IMR-90 (cell line): ENCODE measurements at regions not wholly inside any gene's neighbourhood (a gene's known extent, or its start where the extent isn't known, plus 50 kb on each side); places are given as distances from the start of the nearest gene placed in this dataset.

Experiments
- ATAC-seq: fragments of 200-7000 bp; cut with Tn5 transposase; 2 replicates; pipeline ENCODE4 v1.9.1; 2020; ENCODE audit warnings: low read depth, mild to moderate bottlenecking, moderate library complexity
- BruUV-seq: library from RNA; stranded (reverse); fragments of 400-500 nt; replicated peaks from 2 replicates; lab custom pipeline; 2021; lab: Mats Ljungman, UMichigan
- CTCF ChIA-PET: fragments of 300-600 bp; formaldehyde crosslinking; extraction: SDS; loops from one replicate; lab custom pipeline; 2021; ENCODE audit warnings: antibody characterized with exemption; lab: Yijun Ruan, JAX
- POLR2A ChIA-PET: fragments of 300-600 bp; sonication (Branson Sonifier 250); formaldehyde crosslinking; loops from one replicate; lab custom pipeline; 2022; ENCODE audit warnings: antibody characterized with exemption; ENCODE audit not compliant: unreplicated experiment; lab: Charles Lee
- DNase-seq: peaks from one replicate; pipeline ENCODE4 v3.0.0; 2013
- H2AFZ ChIP-seq: replicated peaks from 2 replicates; pipeline ENCODE3; 2013; ENCODE audit warnings: low read length, mild to moderate bottlenecking; ENCODE audit not compliant: poor library complexity
- H2AK5ac ChIP-seq: 2 replicates; pipeline ENCODE4 v1.6.1; 2013; ENCODE audit warnings: low read depth, low read length, inconsistent platforms
- H2AK9ac ChIP-seq: replicated peaks from 2 replicates; pipeline ENCODE3; 2013; ENCODE audit warnings: mild to moderate bottlenecking, low read depth, low read length, moderate library complexity; ENCODE audit not compliant: poor library complexity
- H2BK120ac ChIP-seq: 2 replicates; pipeline ENCODE4 v1.6.1; 2013; ENCODE audit warnings: low read depth, low read length, inconsistent platforms
- H2BK15ac ChIP-seq: 3 replicates; pipeline ENCODE4 v1.6.1; 2013; ENCODE audit warnings: low read depth, low read length, inconsistent platforms
- H2BK20ac ChIP-seq: 2 replicates; pipeline ENCODE4 v1.6.1; 2013; ENCODE audit warnings: low read depth, mild to moderate bottlenecking, inconsistent platforms, low read length, moderate library complexity
- H2BK5ac ChIP-seq: 2 replicates; pipeline ENCODE4 v1.6.1; 2013; ENCODE audit warnings: mild to moderate bottlenecking, low read depth, low read length, inconsistent platforms; ENCODE audit not compliant: poor library complexity, severe bottlenecking
- H3K14ac ChIP-seq: replicated peaks from 2 replicates; pipeline ENCODE4 v1.6.1; 2013; ENCODE audit warnings: low read depth, low read length, inconsistent platforms
- H3K18ac ChIP-seq: 2 replicates; pipeline ENCODE4 v1.6.1; 2013; ENCODE audit warnings: low read depth, low read length, control low read depth
- H3K23ac ChIP-seq: 2 replicates; pipeline ENCODE4 v1.6.1; 2013; ENCODE audit warnings: low read depth, low read length, inconsistent platforms
- H3K27ac ChIP-seq: 2 replicates; pipeline ENCODE4 v1.5.1; 2013; ENCODE audit warnings: mild to moderate bottlenecking, control low read depth, low read length; ENCODE audit not compliant: insufficient read depth
- H3K27me3 ChIP-seq: 2 replicates; pipeline ENCODE4 v1.6.1; 2013; ENCODE audit warnings: low read length; ENCODE audit not compliant: control insufficient read depth, insufficient read depth
- H3K36me3 ChIP-seq: 2 replicates; pipeline ENCODE4 v1.6.1; 2013; ENCODE audit warnings: low read length, mixed read lengths; ENCODE audit not compliant: control insufficient read depth, insufficient read depth
- H3K4ac ChIP-seq: 2 replicates; pipeline ENCODE4 v1.6.1; 2013; ENCODE audit warnings: low read depth, low read length, inconsistent platforms
- H3K4me1 ChIP-seq: 2 replicates; pipeline ENCODE4 v1.6.1; 2013; ENCODE audit warnings: low read length, mixed read lengths; ENCODE audit not compliant: control insufficient read depth, insufficient read depth
- H3K4me2 ChIP-seq: 2 replicates; pipeline ENCODE4 v1.6.1; 2013; ENCODE audit warnings: low read depth, mild to moderate bottlenecking, control low read depth, low read length, moderate library complexity
- H3K4me3 ChIP-seq: 2 replicates; pipeline ENCODE4 v1.5.1; 2013; ENCODE audit warnings: low read depth, mild to moderate bottlenecking, control low read depth, low read length, moderate library complexity; ENCODE audit not compliant: insufficient read depth
- H3K56ac ChIP-seq: 2 replicates; pipeline ENCODE4 v1.6.1; 2013; ENCODE audit warnings: low read length, inconsistent platforms; ENCODE audit not compliant: insufficient read depth; ENCODE audit errors: extremely low read depth
- H3K79me1 ChIP-seq, 2 experiments: 2 replicates each; pipeline ENCODE4 v1.6.1; 2013; ENCODE audit warnings: low read length in 2 of 2, inconsistent platforms in 1 of 2, low read depth in 1 of 2
- H3K9ac ChIP-seq: 2 replicates; pipeline ENCODE4 v1.6.1; 2013; ENCODE audit warnings: low read depth, low read length, control low read depth
- H3K9me1 ChIP-seq: 2 replicates; pipeline ENCODE4 v1.6.1; 2013; ENCODE audit warnings: low read length, inconsistent platforms; ENCODE audit not compliant: insufficient read depth
- H3K9me3 ChIP-seq: 2 replicates; pipeline ENCODE4 v1.6.1; 2013; ENCODE audit warnings: low read length; ENCODE audit not compliant: control insufficient read depth, insufficient read depth
- H4K20me1 ChIP-seq: 2 replicates; pipeline ENCODE4 v1.6.1; 2013; ENCODE audit warnings: low read length, inconsistent platforms; ENCODE audit not compliant: insufficient read depth
- H4K5ac ChIP-seq: 2 replicates; pipeline ENCODE4 v1.6.1; 2013; ENCODE audit warnings: mild to moderate bottlenecking, low read depth, low read length, control low read depth
- H4K8ac ChIP-seq, 2 experiments: 2 replicates each; pipeline ENCODE4 v1.6.1; 2013; ENCODE audit warnings: low read depth in 2 of 2, low read length in 2 of 2, control low read depth in 1 of 2, inconsistent platforms in 1 of 2
- H4K91ac ChIP-seq: 2 replicates; pipeline ENCODE4 v1.6.1; 2013; ENCODE audit warnings: low read depth, low read length, inconsistent platforms; ENCODE audit not compliant: insufficient read depth
- CEBPB ChIP-seq: IDR thresholded peaks from 2 replicates; pipeline ENCODE4 v1.6.1; 2012; ENCODE audit warnings: low read depth, low read length, improper control_type of control experiment
- CTCF ChIP-seq: conservative IDR thresholded peaks from 2 replicates; pipeline ENCODE4 v1.5.1; 2012; ENCODE audit warnings: mild to moderate bottlenecking, low read depth, low read length, improper control_type of control experiment
- FOS ChIP-seq: fragments of 150-350 bp; IDR thresholded peaks from 2 replicates; pipeline ENCODE4 v1.6.1; 2016; ENCODE audit warnings: low read depth, low read length
- MXI1 ChIP-seq: IDR thresholded peaks from 2 replicates; pipeline ENCODE4 v1.6.1; 2012; ENCODE audit warnings: low read depth, mild to moderate bottlenecking, low read length, moderate library complexity, borderline replicate concordance
- NFE2L2 ChIP-seq: fragments of 150-350 bp; IDR thresholded peaks from 2 replicates; pipeline ENCODE4 v1.6.1; 2016; ENCODE audit warnings: low read depth, mild to moderate bottlenecking, low read length
- POLR2A ChIP-seq: IDR thresholded peaks from 2 replicates; pipeline ENCODE4 v1.6.1; 2012; ENCODE audit warnings: mild to moderate bottlenecking, low read depth, low read length
- RAD21 ChIP-seq: IDR thresholded peaks from 2 replicates; pipeline ENCODE4 v1.6.1; 2012; ENCODE audit warnings: low read length, improper control_type of control experiment
- RCOR1 ChIP-seq: IDR thresholded peaks from 2 replicates; pipeline ENCODE4 v1.6.1; 2012; ENCODE audit warnings: mild to moderate bottlenecking, low read length, improper control_type of control experiment; ENCODE audit not compliant: insufficient replicate concordance
- RFX5 ChIP-seq: IDR thresholded peaks from 2 replicates; pipeline ENCODE4 v1.8.0; 2012; ENCODE audit warnings: low read depth, mild to moderate bottlenecking, low read length, moderate library complexity
- USF2 ChIP-seq: fragments of 150-350 bp; IDR thresholded peaks from 2 replicates; pipeline ENCODE4 v1.6.1; 2017; ENCODE audit warnings: mild to moderate bottlenecking, antibody characterized with exemption, low read length, low read depth
- WGBS, 2 experiments: methylation state at CpG; one replicate each; pipeline versions ENCODE4 v1.1.5 to v1.1.7; 2013; ENCODE audit warnings: missing lambda C conversion rate in 2 of 2; ENCODE audit not compliant: insufficient read length in 1 of 2; ENCODE audit errors: extremely low coverage in 2 of 2; 5-methylcytosine and 5-hydroxymethylcytosine counted together
- dilution Hi-C: fragments of 300-500 bp; cut with HindIII; formaldehyde crosslinking; loops from one replicate; pipeline ENCODE4 v1.14.3; 2018; ENCODE audit warnings: low sequenced_read_pairs; ENCODE audit not compliant: unreplicated experiment
- in situ Hi-C: fragments of 300-500 bp; cut with MboI; formaldehyde crosslinking; loops from 3 replicates; pipeline ENCODE4 v1.14.3; 2019; ENCODE audit warnings: low sequenced_read_pairs, inconsistent platforms, mixed read lengths
- intact Hi-C: fragments of 100-400 bp; cut with micrococcal nuclease; formaldehyde crosslinking; loops from 2 replicates; pipeline ENCODE4 v1.10.0; 2022

GRCh38 chr5:67520161-67520908 lies 323.7 kb upstream of the CD180 start:
- no TSS peak for BruUV-seq
- Histone ChIP-seq H2BK15ac (no peak overlapping the region), H4K20me1 (no peaks in the 10 kb centered on the region), H3K9me1 (no peaks in the 10 kb centered on the region), H3K9me3 (no peaks in the 10 kb centered on the region), H4K5ac (no peak overlapping the region), H3K36me3 (no peaks in the 10 kb centered on the region), H3K9ac (no peak overlapping the region), H3K79me1 (no peaks in the 10 kb centered on the region), H3K4me2 (no peak overlapping the region), H3K14ac (no peak overlapping the region), H3K4me3 (no peak overlapping the region), H3K56ac (no peak overlapping the region), H2AFZ (no peak overlapping the region), H3K4ac (no peak overlapping the region), H4K91ac (no peak overlapping the region), H2BK20ac (no peak overlapping the region), H3K23ac (no peak overlapping the region), H3K4me1 (no peaks in the 10 kb centered on the region), H2BK120ac (no peak overlapping the region), H3K27ac (no peak overlapping the region), H3K18ac (no peak overlapping the region), H2AK9ac (no peak overlapping the region), H3K27me3 (no peaks in the 10 kb centered on the region), H4K8ac (no peak overlapping the region), H2AK5ac (no peak overlapping the region), H2BK5ac (no peak overlapping the region)
- WGBS, 2 experiments: no CpG with 5 or more reads among the region's 6 CpGs
- in situ Hi-C loops: no loop called here
- ChIA-PET CTCF (interaction anchor here (0.5 kb wide), 1 partner anchor 725 kb away, joined by 3 read pairs; no protein-coding TSS in a partner anchor), POLR2A (no interaction called here)
- dilution Hi-C loops: no loop called here
- intact Hi-C loops: no loop called here
- ATAC-seq (no peak), DNase-seq (no peak)
- no peak for TF ChIP-seq POLR2A
- no peak for TF ChIP-seq RCOR1
- TF ChIP-seq CEBPB: no peak
- no peak for TF ChIP-seq USF2
- TF ChIP-seq NFE2L2: no peak
- TF ChIP-seq RAD21: no peak
- TF ChIP-seq MXI1: no peak
- no peak for TF ChIP-seq FOS
- TF ChIP-seq RFX5: no peak
- no peak for TF ChIP-seq CTCF
